Small intestine (tissue), 7 donors: ENCODE measurements at regions not wholly inside any gene's neighbourhood (a gene's known extent, or its start where the extent isn't known, plus 50 kb on each side); places are given as distances from the start of the nearest gene placed in this dataset.

Experiments
- DNase-seq, 2 donors: peaks; one replicate each; pipeline versions ENCODE4 v3.0.0 to v3.0.0-alpha.2; 2013
- FAIRE-seq: peaks from 2 replicates; lab custom pipeline; 2012; peaks lifted over from hg19 to GRCh38; lab: Jason Lieb, UNC
- H3K27ac ChIP-seq, 3 donors: one replicate each; pipeline ENCODE4 v1.5.1; 2013; ENCODE audit warnings: low read length in 2 of 3, mild to moderate bottlenecking in 2 of 3, control low read depth in 1 of 3, inconsistent platforms in 1 of 3, low read depth in 1 of 3, moderate library complexity in 1 of 3
- H3K27me3 ChIP-seq, 3 donors: one replicate each; pipeline ENCODE4 v1.6.1; 2013; ENCODE audit warnings: low read length in 3 of 3, inconsistent platforms in 1 of 3; ENCODE audit not compliant: control insufficient read depth in 3 of 3, insufficient read depth in 3 of 3
- H3K36me3 ChIP-seq, 3 donors: one replicate each; pipeline ENCODE4 v1.6.1; 2013; ENCODE audit warnings: low read length in 3 of 3, inconsistent platforms in 1 of 3, low read depth in 1 of 3, mild to moderate bottlenecking in 1 of 3, moderate library complexity in 1 of 3; ENCODE audit not compliant: control insufficient read depth in 3 of 3, insufficient read depth in 2 of 3
- H3K4me1 ChIP-seq, 3 donors: one replicate each; pipeline ENCODE4 v1.6.1; 2013; ENCODE audit warnings: low read length in 2 of 3, inconsistent platforms in 1 of 3, low read depth in 1 of 3, mild to moderate bottlenecking in 1 of 3, moderate library complexity in 1 of 3; ENCODE audit not compliant: control insufficient read depth in 3 of 3, insufficient read depth in 2 of 3
- H3K4me3 ChIP-seq, 3 donors: one replicate each; pipeline ENCODE4 v1.5.1; 2013; ENCODE audit warnings: low read length in 3 of 3, control low read depth in 1 of 3, inconsistent platforms in 1 of 3, low read depth in 1 of 3, mild to moderate bottlenecking in 1 of 3, moderate library complexity in 1 of 3
- H3K9me3 ChIP-seq, 2 donors: one replicate each; pipeline ENCODE4 v1.6.1; 2013; ENCODE audit warnings: low read depth in 1 of 2, low read length in 1 of 2; ENCODE audit not compliant: control insufficient read depth in 2 of 2, insufficient read depth in 1 of 2
- WGBS, 3 donors: extraction: QIAGEN DNeasy Blood & Tissue Kit; methylation state at CpG; one replicate each; pipeline ENCODE4 v1.1.7; 2013; 5-methylcytosine and 5-hydroxymethylcytosine counted together
- donor health status: healthy with polysubstance abuse.
- donor health status: control.
- donor health status: control.
- donor health status: Bipolar disorder and iron deficiency.
- donor health status: healthy.

DNA sequence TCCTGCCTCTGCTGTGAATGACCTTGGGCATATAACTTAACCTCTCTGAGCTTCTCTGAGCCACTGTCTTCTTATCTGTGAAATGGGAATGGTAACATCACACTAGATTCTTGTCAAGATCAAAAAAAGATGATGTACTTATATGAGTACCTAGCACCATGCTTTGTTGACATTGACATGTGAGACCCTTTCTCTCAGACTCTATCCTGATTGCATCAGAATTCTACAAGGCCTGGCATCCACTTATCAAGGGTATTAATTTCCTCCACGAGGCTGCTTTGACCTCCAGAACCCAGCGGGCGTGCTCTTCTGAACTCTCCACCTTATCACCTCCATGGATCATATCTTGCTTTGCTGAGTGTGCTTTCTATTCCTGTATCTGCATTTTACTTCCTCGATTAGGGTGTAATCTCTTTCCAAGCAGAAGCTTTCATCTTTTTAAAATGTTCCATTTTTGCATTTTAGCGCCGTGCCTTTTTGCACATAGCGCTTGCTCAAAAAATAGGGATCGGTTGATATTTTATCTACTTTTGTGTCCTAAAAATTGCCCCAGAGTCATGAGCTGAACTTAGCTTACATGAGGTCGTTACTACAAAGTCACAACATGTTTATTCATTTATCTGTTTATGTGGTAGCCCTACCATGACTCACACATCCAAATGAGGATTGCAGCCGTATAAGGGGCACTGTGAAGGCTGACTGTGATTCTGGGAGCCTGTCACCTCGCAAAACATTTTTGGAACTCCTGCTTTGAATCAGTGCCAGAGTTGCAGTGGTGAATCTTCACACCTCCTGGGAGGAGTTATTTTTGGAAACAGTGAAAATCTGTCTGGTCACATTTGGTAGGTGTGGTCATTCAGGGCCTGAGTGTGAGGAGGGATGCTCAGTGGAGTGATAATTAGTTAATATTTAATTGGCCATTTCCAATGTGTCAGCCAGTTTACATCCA, 63.2 kb downstream of the IER5 start:
- no peak for FAIRE-seq
- DNase-seq, result peak in 1 of 2 donors; percentile 84
- H3K27ac ChIP-seq, result peak overlapping the region in 2 of 3 donors; percentile 77 to 85
- WGBS, 3 donors, result 21 to 50% (median 39%) methylated on average over 11 of the region's 11 CpGs
- peaks cover 14 to 28% (median 25%) of the 10 kb centered on the region in 3 donors for H3K4me1 ChIP-seq
- no peak overlapping the region for H3K4me3 ChIP-seq
- peaks cover 0 to 4% of the 10 kb centered on the region in 2 donors for H3K9me3 ChIP-seq
- H3K27me3 ChIP-seq, result no peaks in the 10 kb centered on the region
- no peaks in the 10 kb centered on the region for H3K36me3 ChIP-seq

DNA sequence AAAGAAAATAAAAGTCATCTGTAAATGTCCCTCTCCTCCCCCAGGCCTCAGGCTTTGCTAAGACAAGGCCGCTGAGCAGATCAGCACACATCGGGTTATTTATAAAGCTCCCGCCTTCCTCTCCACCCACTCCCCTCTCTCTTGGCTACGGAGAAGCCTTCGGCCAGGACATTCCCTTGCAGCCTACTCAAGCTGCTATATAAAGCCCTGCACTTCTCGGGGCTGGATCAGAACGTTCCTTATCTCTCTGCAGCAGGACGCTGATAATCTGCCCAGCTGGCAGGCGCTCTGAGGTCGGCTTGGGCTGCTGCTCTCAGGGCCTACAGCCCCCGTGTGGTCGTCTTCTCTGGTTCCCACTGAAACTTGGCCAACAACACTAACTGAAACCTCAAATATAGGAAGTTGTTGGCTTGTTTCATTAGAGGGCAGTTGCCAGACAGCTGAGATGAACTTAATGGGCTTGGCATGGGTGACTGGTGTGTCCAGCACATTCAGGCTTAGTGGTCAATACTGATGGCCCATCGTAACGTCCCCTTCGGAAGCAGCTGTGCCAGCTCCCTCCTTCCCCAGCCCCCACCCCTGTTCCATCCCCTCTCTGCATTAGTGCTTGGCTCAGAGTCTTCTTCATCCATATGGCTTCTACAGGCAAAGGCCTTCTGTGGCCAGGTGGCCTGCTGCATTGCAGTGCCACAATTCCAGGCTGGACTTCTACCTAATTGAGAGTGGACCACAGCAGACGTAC, 64.6 kb downstream of the IER5 start:
- DNase-seq (peak; percentile 56 to 76), FAIRE-seq (no peak)
- H3K4me3 ChIP-seq, result no peak overlapping the region
- no peaks in the 10 kb centered on the region for H3K36me3 ChIP-seq
- H3K27ac ChIP-seq, result peak overlapping the region; percentile 47 to 85 (median 77)
- peaks cover 0 to 4% of the 10 kb centered on the region in 2 donors for H3K9me3 ChIP-seq
- WGBS, 3 donors, result 11 to 20% (median 18%) methylated on average over 16 of the region's 16 CpGs
- H3K27me3 ChIP-seq, result no peaks in the 10 kb centered on the region
- peaks cover 14 to 28% (median 25%) of the 10 kb centered on the region in 3 donors for H3K4me1 ChIP-seq

DNA sequence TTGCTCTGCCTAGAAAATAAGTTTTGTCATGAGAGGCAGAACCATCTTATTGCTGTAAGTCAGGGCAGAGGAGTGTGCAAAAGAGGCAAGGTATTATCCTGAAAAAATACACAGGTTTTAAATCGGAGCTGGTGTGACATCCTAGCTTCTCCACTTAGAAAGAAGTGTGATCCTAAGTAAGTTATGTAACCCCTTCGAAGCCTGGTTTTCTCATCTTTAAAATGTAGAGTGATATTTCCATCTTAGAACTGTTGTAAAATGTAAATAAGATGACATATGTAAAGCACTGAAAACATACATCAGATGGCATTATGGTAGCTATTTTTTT, 65.1 kb downstream of the IER5 start:
- FAIRE-seq (no peak), DNase-seq (no peak)
- H3K27ac ChIP-seq, result peak overlapping the region in 2 of 3 donors; percentile 32 to 85
- peaks cover 0 to 4% of the 10 kb centered on the region in 2 donors for H3K9me3 ChIP-seq
- 74 to 91% (median 89%) methylated on average over 2 of the region's 2 CpGs for WGBS, 3 donors
- no peaks in the 10 kb centered on the region for H3K36me3 ChIP-seq
- H3K4me3 ChIP-seq, result no peak overlapping the region
- H3K27me3 ChIP-seq, result no peaks in the 10 kb centered on the region
- H3K4me1 ChIP-seq, result peaks cover 14 to 27% (median 25%) of the 10 kb centered on the region in 3 donors

- no peaks in the 10 kb centered on the region for H3K36me3 ChIP-seq
- H3K27ac ChIP-seq, result no peak overlapping the region
- WGBS, 3 donors, result 68 to 79% (median 78%) methylated on average over 2 of the region's 2 CpGs
- H3K9me3 ChIP-seq, result peaks cover 0 to 10% of the 10 kb centered on the region in 2 donors
- DNase-seq (no peak), FAIRE-seq (no peak)
- H3K4me3 ChIP-seq, result no peak overlapping the region
- peaks cover 22 to 25% (median 24%) of the 10 kb centered on the region in 3 donors for H3K4me1 ChIP-seq
- H3K27me3 ChIP-seq, result no peaks in the 10 kb centered on the region
These were observed 66.8 kb downstream of the IER5 start for GRCh38 chr1:181155339-181155738.

DNA sequence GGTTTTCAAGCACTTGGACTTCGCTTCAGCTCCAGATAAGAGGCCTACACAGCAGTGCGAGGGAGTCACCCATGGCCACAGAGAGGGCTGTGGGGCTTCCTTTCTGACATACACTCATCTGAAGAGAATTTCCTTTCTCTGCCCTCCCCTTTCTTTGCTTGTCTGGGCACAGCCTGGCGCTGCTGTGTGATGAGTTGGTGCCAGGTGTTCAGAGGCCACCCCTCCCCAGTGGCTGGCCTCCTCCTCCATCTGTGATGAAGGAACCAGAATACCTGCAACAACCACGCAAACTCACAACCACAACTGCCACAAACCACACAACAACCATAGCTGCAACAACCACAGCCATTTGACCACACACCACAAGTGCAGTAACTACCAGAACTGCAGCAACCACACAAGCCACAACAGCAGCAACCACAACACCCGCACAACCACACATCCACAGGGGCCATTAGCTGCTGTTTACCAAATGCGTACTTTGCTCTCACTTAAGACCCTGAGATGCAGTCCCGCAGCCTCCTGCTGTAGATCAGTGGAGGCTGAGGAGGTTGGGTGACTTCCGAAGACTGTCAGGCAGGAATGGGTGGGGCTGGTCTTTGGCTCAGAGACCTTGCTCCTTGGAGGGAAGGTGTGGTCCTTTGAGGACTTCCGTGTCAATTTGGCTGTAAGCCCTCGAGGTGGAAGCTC, 71.1 kb downstream of the IER5 start:
- WGBS, 3 donors, result 19 to 43% (median 22%) methylated on average over 9 to 10 of the region's 10 CpGs
- no peak for FAIRE-seq
- Histone ChIP-seq H3K27me3 (no peaks in the 10 kb centered on the region), H3K9me3 (peaks cover 0 to 34% of the 10 kb centered on the region in 2 donors), H3K36me3 (no peaks in the 10 kb centered on the region), H3K4me1 (peaks cover 3 to 13% (median 8%) of the 10 kb centered on the region in 3 donors), H3K4me3 (no peak overlapping the region), H3K27ac (peak overlapping the region in 2 of 3 donors; percentile 82 to 94)
- peak; percentile 28 to 96 for DNase-seq

GRCh38 chr1:181160322-181160721, 71.8 kb downstream of the IER5 start:
- Histone ChIP-seq H3K4me3 (no peak overlapping the region), H3K9me3 (peaks cover 0 to 34% of the 10 kb centered on the region in 2 donors), H3K27me3 (no peaks in the 10 kb centered on the region), H3K36me3 (no peaks in the 10 kb centered on the region), H3K27ac (peak overlapping the region in 2 of 3 donors; percentile 82 to 94), H3K4me1 (peaks cover 3 to 13% (median 8%) of the 10 kb centered on the region in 3 donors)
- WGBS, 3 donors, result 22 to 59% (median 45%) methylated on average over 3 of the region's 3 CpGs
- DNase-seq (peak in 1 of 2 donors; percentile 84), FAIRE-seq (no peak)

DNA sequence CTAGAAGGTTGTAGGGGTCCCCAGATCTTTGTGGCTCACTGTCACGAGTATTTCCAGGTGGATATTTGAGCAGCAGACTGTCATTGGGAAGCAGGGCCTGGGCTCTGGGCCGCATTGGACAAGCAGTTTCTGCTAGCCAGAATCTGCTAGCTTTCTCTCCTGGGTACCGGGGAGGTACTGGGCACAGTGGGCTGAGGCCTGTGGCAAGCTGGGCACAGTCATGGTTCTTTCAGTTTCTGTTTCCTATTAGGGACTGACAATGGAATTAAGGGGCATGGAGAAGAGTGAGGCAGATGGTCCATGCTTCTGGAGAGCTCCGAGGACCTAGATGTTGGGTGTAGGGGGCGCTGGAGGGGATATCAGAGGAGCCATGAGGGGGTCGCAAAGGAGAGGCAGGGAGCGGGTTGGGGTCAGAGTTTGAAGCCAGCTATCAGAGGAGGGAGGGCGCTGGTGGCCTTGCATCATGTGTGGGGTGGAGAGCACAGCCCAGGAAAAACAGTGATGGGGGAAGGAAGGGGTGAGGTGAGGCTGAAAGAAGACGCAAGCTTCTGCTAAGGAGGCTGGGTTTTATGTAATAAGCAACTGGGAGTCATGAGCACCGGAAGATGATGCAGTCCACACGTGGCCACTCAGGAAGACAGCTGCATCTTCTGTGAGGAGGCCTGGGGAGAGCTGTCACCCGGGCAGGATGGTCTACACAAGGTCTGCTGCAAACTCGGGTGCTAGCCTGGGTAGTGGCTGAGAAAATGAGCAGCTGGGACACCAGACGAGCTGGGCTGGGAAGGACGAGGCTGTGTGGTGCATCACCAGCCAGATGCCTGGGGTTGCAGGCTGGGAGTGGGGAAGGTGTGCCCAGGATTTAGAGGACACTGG, 72.7 kb downstream of the IER5 start:
- Histone ChIP-seq H3K4me3 (no peak overlapping the region), H3K27me3 (no peaks in the 10 kb centered on the region), H3K27ac (peak overlapping the region in 2 of 3 donors; percentile 82 to 94), H3K36me3 (no peaks in the 10 kb centered on the region), H3K4me1 (peaks cover 3 to 11% (median 8%) of the 10 kb centered on the region in 3 donors), H3K9me3 (peaks cover 0 to 34% of the 10 kb centered on the region in 2 donors)
- no peak for FAIRE-seq
- 81 to 94% (median 84%) methylated on average over 15 of the region's 15 CpGs for WGBS, 3 donors
- DNase-seq, result no peak
